GM23338 (cell line): ENCODE measurements at regions not wholly inside any gene's neighbourhood (a gene's known extent, or its start where the extent isn't known, plus 50 kb on each side); places are given as distances from the start of the nearest gene placed in this dataset.

Source experiments
- ATAC-seq: fragments of 200-7000 bp; cut with Tn5 transposase; 3 replicates; pipeline ENCODE4 v1.9.1; 2020
- DNase-seq: peaks from one replicate; pipeline ENCODE4 v3.0.0-alpha.2; 2015; ENCODE audit warnings: low spot score
- H2AFZ ChIP-seq: fragments of 200-600 bp; sonication (generic); 2 replicates; pipeline ENCODE4 v1.8.0; 2016; ENCODE audit warnings: antibody characterized with exemption, mild to moderate bottlenecking, moderate library complexity
- H3F3A ChIP-seq: fragments of 200-600 bp; sonication (generic); replicated peaks from 2 replicates; pipeline ENCODE4 v1.8.0; 2017; ENCODE audit warnings: antibody characterized with exemption, mixed run types, low read depth
- H3K27ac ChIP-seq: fragments of 200-600 bp; sonication (generic); 2 replicates; pipeline ENCODE4 v1.6.1; 2016; ENCODE audit warnings: low read depth
- H3K27me3 ChIP-seq: fragments of 200-600 bp; sonication (generic); 2 replicates; pipeline ENCODE4 v1.8.0; 2016; ENCODE audit warnings: mild to moderate bottlenecking, mixed run types, moderate library complexity; ENCODE audit not compliant: insufficient read depth
- H3K36me3 ChIP-seq: fragments of 200-600 bp; sonication (generic); 2 replicates; pipeline ENCODE4 v1.8.0; 2016; ENCODE audit warnings: mild to moderate bottlenecking; ENCODE audit not compliant: insufficient read depth
- H3K4me1 ChIP-seq: fragments of 200-600 bp; sonication (generic); 2 replicates; pipeline ENCODE4 v1.8.0; 2016; ENCODE audit warnings: mild to moderate bottlenecking, moderate library complexity; ENCODE audit not compliant: insufficient read depth
- H3K4me2 ChIP-seq: fragments of 200-600 bp; sonication (generic); 2 replicates; pipeline ENCODE4 v1.7.1; 2017; ENCODE audit warnings: mixed run types
- H3K4me3 ChIP-seq: fragments of 200-600 bp; sonication (generic); 2 replicates; pipeline ENCODE4 v1.6.1; 2016; ENCODE audit warnings: mixed run types
- H3K79me2 ChIP-seq: fragments of 200-600 bp; sonication (generic); replicated peaks from 2 replicates; pipeline ENCODE4 v1.8.0; 2017; ENCODE audit warnings: mild to moderate bottlenecking; ENCODE audit not compliant: insufficient read depth
- H3K9me2 ChIP-seq: fragments of 200-600 bp; sonication (generic); 2 replicates; pipeline ENCODE4 v1.8.0; 2017; ENCODE audit not compliant: insufficient read depth
- H4K20me1 ChIP-seq: fragments of 200-600 bp; sonication (generic); replicated peaks from 2 replicates; pipeline ENCODE4 v1.8.0; 2017; ENCODE audit warnings: mild to moderate bottlenecking; ENCODE audit not compliant: insufficient read depth
- H3K27ac Mint-ChIP-seq: 2 replicates; pipeline ENCODE4 v1.8.0; 2020; ENCODE audit warnings: inconsistent platforms, mild to moderate bottlenecking, moderate library complexity, mixed read lengths
- H3K27me3 Mint-ChIP-seq: 3 replicates; pipeline ENCODE4 v1.8.0; 2022; ENCODE audit warnings: low read depth, mild to moderate bottlenecking, moderate library complexity, mixed read lengths, inconsistent platforms; ENCODE audit not compliant: insufficient read depth, poor library complexity
- H3K36me3 Mint-ChIP-seq: 3 replicates; pipeline ENCODE4 v1.8.0; 2021; ENCODE audit warnings: low read depth, mild to moderate bottlenecking, inconsistent platforms, moderate library complexity, mixed read lengths
- H3K4me1 Mint-ChIP-seq: 3 replicates; pipeline ENCODE4 v1.8.0; 2020; ENCODE audit warnings: mild to moderate bottlenecking, inconsistent platforms, mixed read lengths
- H3K4me3 Mint-ChIP-seq: 3 replicates; pipeline ENCODE4 v1.8.0; 2021; ENCODE audit warnings: moderate library complexity, mild to moderate bottlenecking, inconsistent platforms, mixed read lengths
- H3K9me3 Mint-ChIP-seq: 3 replicates; pipeline ENCODE4 v1.8.0; 2020; ENCODE audit warnings: moderate library complexity, mild to moderate bottlenecking, inconsistent platforms, mixed read lengths
- CREB1 ChIP-seq: fragments of 250-450 bp; sonication (Bioruptor Pico); IDR thresholded peaks from 2 replicates; pipeline ENCODE4 v1.5.0; 2020; ENCODE audit warnings: low read depth, mild to moderate bottlenecking, moderate library complexity
- CTCF ChIP-seq, 2 experiments: fragments of 200-600 bp in 1 of 2; sonication (generic) in 1 of 2; conservative IDR thresholded peaks; 2 replicates each; pipeline versions ENCODE4 v1.5.1 to v1.6.1; 2016 to 2017; ENCODE audit warnings: antibody characterized with exemption in 2 of 2, low read depth in 2 of 2, mild to moderate bottlenecking in 2 of 2, moderate library complexity in 1 of 2
- EZH2 ChIP-seq: fragments of 200-600 bp; sonication (generic); IDR thresholded peaks from one replicate; pipeline ENCODE4 v1.8.0; 2017; ENCODE audit warnings: antibody characterized with exemption, mild to moderate bottlenecking, low read depth; ENCODE audit not compliant: unreplicated experiment
- EZH2phosphoT487 ChIP-seq: fragments of 200-600 bp; sonication (generic); IDR thresholded peaks from one replicate; pipeline ENCODE4 v1.8.1; 2018; ENCODE audit warnings: antibody characterized with exemption; ENCODE audit not compliant: unreplicated experiment
- JUNB ChIP-seq: IDR thresholded peaks from one replicate; pipeline ENCODE4 v1.6.1; 2016; ENCODE audit warnings: antibody characterized with exemption; ENCODE audit not compliant: unreplicated experiment
- NANOG ChIP-seq: IDR thresholded peaks from 2 replicates; pipeline ENCODE4 v1.6.1; 2016; ENCODE audit warnings: antibody characterized with exemption, borderline replicate concordance
- STAT1 ChIP-seq: IDR thresholded peaks from one replicate; pipeline ENCODE4 v1.6.1; 2016; ENCODE audit warnings: antibody characterized with exemption; ENCODE audit not compliant: unreplicated experiment
- ZNF114 ChIP-seq: fragments of 250-450 bp; sonication (Bioruptor Pico); IDR thresholded peaks from 2 replicates; pipeline ENCODE4 v1.5.0; 2020; ENCODE audit warnings: mild to moderate bottlenecking, moderate library complexity
- ZNF331 ChIP-seq: fragments of 250-450 bp; sonication (Bioruptor Pico); IDR thresholded peaks from 2 replicates; pipeline ENCODE4 v1.5.0; 2020; ENCODE audit warnings: low read depth, mild to moderate bottlenecking, moderate library complexity
- ZNF462 ChIP-seq: fragments of 250-450 bp; sonication (Bioruptor Pico); IDR thresholded peaks from 2 replicates; pipeline ENCODE4 v1.5.0; 2020; ENCODE audit warnings: mild to moderate bottlenecking, moderate library complexity
- TF ChIP-seq, protein P1 (sequence below): IDR thresholded peaks from one replicate; pipeline ENCODE4 v1.6.1; 2018; ENCODE audit warnings: antibody characterized with exemption; ENCODE audit not compliant: unreplicated experiment

DNA sequence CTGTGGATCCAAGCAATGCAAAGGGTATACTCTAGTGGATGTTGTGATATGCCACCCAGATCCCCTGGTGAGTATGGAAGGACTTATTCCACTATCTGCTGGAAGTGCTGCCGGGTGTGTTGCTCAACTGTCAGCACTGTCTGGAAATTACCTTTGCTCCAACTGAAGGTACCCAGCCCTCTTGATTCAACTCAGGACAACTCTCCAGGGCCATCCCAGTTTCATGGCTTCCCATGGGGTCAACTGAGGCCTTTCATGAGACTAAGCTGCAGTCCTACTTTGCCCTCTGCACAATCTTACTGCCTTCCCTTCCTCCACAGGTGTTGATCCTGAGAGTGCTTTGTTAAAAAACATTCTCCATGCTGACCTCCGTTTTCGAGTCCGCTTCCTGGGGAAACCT is 99.8 kb downstream of the SPRY1 start (continued):
- TF ChIP-seq JUNB = no peak

DNA sequence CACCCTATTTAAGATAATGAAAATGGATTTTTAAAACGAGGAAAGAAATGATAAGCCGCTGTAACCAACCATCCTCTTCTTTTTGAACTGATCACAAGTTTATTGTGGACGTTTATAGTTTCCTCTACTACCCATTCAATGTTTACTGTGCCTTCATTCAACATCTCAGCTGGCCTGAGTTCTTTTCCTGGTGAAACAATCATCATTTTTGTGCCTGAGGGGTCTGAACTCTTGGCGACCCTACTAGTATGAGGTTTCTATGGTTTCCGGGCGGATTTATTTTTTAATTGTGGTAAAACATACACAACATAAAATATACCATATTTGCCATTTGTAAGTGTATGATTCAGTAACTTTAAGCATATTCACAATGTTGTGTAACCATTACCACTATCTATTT is 100.7 kb downstream of the SPRY1 start:
- Histone ChIP-seq H3K4me2 (no peak overlapping the region), H3K9me2 (peaks cover 22% of the 10 kb centered on the region), H3K79me2 (no peaks in the 10 kb centered on the region), H3K27ac (no peak overlapping the region), H2AFZ (no peak overlapping the region), H3K27me3 (no peaks in the 10 kb centered on the region), H3K4me3 (no peak overlapping the region), H4K20me1 (no peaks in the 10 kb centered on the region), H3K36me3 (peaks cover 8% of the 10 kb centered on the region), H3K4me1 (no peaks in the 10 kb centered on the region; the same call in 1 of the 2 replicates), H3F3A (no peaks in the 10 kb centered on the region)
- Mint-ChIP-seq H3K4me3 (no peak overlapping the region), H3K4me1 (peaks cover 12% of the 10 kb centered on the region), H3K27ac (no peak overlapping the region), H3K9me3 (peaks cover 29% of the 10 kb centered on the region), H3K27me3 (no peaks in the 10 kb centered on the region), H3K36me3 (peaks cover 29% of the 10 kb centered on the region)
- DNase-seq = no peak
- ATAC-seq = no peak
- TF ChIP-seq CREB1 (CRISPR knock-in tag) (no peak), EZH2 (no peak), ZNF462 (CRISPR knock-in tag) (no peak), NANOG (no peak), ZNF331 (no peak), EZH2phosphoT487 (no peak), CTCF (conservative IDR thresholded peaks at IDR 0.05; ENCODE audit: low read depth in 2 of 2) (no peak), JUNB (no peak), STAT1 (no peak), ZNF114 (CRISPR knock-in tag) (no peak)
- TF ChIP-seq, protein P1, sequence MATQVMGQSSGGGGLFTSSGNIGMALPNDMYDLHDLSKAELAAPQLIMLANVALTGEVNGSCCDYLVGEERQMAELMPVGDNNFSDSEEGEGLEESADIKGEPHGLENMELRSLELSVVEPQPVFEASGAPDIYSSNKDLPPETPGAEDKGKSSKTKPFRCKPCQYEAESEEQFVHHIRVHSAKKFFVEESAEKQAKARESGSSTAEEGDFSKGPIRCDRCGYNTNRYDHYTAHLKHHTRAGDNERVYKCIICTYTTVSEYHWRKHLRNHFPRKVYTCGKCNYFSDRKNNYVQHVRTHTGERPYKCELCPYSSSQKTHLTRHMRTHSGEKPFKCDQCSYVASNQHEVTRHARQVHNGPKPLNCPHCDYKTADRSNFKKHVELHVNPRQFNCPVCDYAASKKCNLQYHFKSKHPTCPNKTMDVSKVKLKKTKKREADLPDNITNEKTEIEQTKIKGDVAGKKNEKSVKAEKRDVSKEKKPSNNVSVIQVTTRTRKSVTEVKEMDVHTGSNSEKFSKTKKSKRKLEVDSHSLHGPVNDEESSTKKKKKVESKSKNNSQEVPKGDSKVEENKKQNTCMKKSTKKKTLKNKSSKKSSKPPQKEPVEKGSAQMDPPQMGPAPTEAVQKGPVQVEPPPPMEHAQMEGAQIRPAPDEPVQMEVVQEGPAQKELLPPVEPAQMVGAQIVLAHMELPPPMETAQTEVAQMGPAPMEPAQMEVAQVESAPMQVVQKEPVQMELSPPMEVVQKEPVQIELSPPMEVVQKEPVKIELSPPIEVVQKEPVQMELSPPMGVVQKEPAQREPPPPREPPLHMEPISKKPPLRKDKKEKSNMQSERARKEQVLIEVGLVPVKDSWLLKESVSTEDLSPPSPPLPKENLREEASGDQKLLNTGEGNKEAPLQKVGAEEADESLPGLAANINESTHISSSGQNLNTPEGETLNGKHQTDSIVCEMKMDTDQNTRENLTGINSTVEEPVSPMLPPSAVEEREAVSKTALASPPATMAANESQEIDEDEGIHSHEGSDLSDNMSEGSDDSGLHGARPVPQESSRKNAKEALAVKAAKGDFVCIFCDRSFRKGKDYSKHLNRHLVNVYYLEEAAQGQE = no peak
